ENCODE measurements at regions not wholly inside any gene's neighbourhood (a gene's known extent, or its start where the extent isn't known, plus 50 kb on each side); places are given as distances from the start of the nearest gene placed in this dataset.

GRCh38 chr4:7127576-7127975 lies 59.7 kb upstream of the GRPEL1 start:
- no peak for TF ChIP-seq ELK1 (IDR thresholded peaks at IDR 0.05; ENCODE audit: borderline replicate concordance, low read depth, low read length)
- TF ChIP-seq USF2 (IDR thresholded peaks at IDR 0.05; ENCODE audit: low read depth, low read length), result no peak
- no peak for TF ChIP-seq BHLHE40 (IDR thresholded peaks at IDR 0.05; ENCODE audit: low read depth, low read length)
- TF ChIP-seq CTCF (conservative IDR thresholded peaks at IDR 0.05; ENCODE audit: low read depth, low read length), result no peak
- no peak for TF ChIP-seq POLR2A (IDR thresholded peaks at IDR 0.05; ENCODE audit: low read depth, low read length)
- no peak for TF ChIP-seq RCOR1 (IDR thresholded peaks at IDR 0.05; ENCODE audit: insufficient replicate concordance, low read length)

Data from IMR-90 (cell line).